HEK293T (cell line): ENCODE measurements at regions not wholly inside any gene's neighbourhood (a gene's known extent, or its start where the extent isn't known, plus 50 kb on each side); places are given as distances from the start of the nearest gene placed in this dataset.

Experiments
- CTCF ChIA-PET: fragments of 350-600 bp; formaldehyde crosslinking; extraction: SDS; loops from one replicate; lab custom pipeline; 2021; ENCODE audit warnings: antibody characterized with exemption, inconsistent platforms; lab: Yijun Ruan, JAX
- POLR2A ChIA-PET: fragments of 350-600 bp; formaldehyde crosslinking; extraction: SDS; loops from one replicate; lab custom pipeline; 2020; ENCODE audit warnings: antibody characterized with exemption, inconsistent platforms; lab: Yijun Ruan, JAX
- DNase-seq: peaks from one replicate; pipeline ENCODE4 v3.0.0; 2012; ENCODE audit warnings: mixed read lengths; ENCODE audit errors: extremely low spot score
- ARNT ChIP-seq: fragments of 450-650 bp; IDR thresholded peaks from 2 replicates; pipeline ENCODE4 v1.6.1; 2017; ENCODE audit warnings: mild to moderate bottlenecking
- BHLHE40 ChIP-seq: fragments of 450-650 bp; IDR thresholded peaks from 2 replicates; pipeline ENCODE4 v1.6.1; 2016; ENCODE audit warnings: mild to moderate bottlenecking, moderate library complexity, borderline replicate concordance
- CTBP1 ChIP-seq: fragments of 450-650 bp; IDR thresholded peaks from 2 replicates; pipeline ENCODE4 v1.6.1; 2016; ENCODE audit warnings: borderline replicate concordance
- ELF4 ChIP-seq: fragments of 450-650 bp; IDR thresholded peaks from 2 replicates; pipeline ENCODE4 v1.6.1; 2017; ENCODE audit warnings: antibody characterized with exemption
- FOXA1 ChIP-seq: fragments of 450-650 bp; IDR thresholded peaks from 2 replicates; pipeline ENCODE4 v1.6.1; 2016; ENCODE audit warnings: mild to moderate bottlenecking
- FOXK2 ChIP-seq: fragments of 450-650 bp; IDR thresholded peaks from 2 replicates; pipeline ENCODE4 v1.6.1; 2016; ENCODE audit warnings: mild to moderate bottlenecking
- FOXM1 ChIP-seq: fragments of 450-650 bp; IDR thresholded peaks from 2 replicates; pipeline ENCODE4 v1.6.1; 2017; ENCODE audit warnings: mild to moderate bottlenecking, borderline replicate concordance
- HDGF ChIP-seq: fragments of 450-650 bp; IDR thresholded peaks from 2 replicates; pipeline ENCODE4 v1.6.1; 2017; ENCODE audit warnings: antibody characterized with exemption, borderline replicate concordance
- L3MBTL2 ChIP-seq: fragments of 450-650 bp; conservative IDR thresholded peaks from 2 replicates; pipeline ENCODE4 v1.6.1; 2016; ENCODE audit warnings: mild to moderate bottlenecking
- LEF1 ChIP-seq: fragments of 450-650 bp; IDR thresholded peaks from 2 replicates; pipeline ENCODE4 v1.6.1; 2017; ENCODE audit warnings: mild to moderate bottlenecking, borderline replicate concordance
- NFRKB ChIP-seq: fragments of 450-650 bp; IDR thresholded peaks from 2 replicates; pipeline ENCODE4 v1.6.1; 2016; ENCODE audit warnings: mild to moderate bottlenecking, moderate library complexity
- SP1 ChIP-seq: fragments of 450-650 bp; IDR thresholded peaks from 2 replicates; pipeline ENCODE4 v1.6.1; 2017
- SUZ12 ChIP-seq: fragments of 450-650 bp; IDR thresholded peaks from 2 replicates; pipeline ENCODE4 v1.6.1; 2016; ENCODE audit warnings: mild to moderate bottlenecking
- TARDBP ChIP-seq: fragments of 450-650 bp; IDR thresholded peaks from 2 replicates; pipeline ENCODE4 v1.6.1; 2016
- ZNF384 ChIP-seq: fragments of 450-650 bp; IDR thresholded peaks from 2 replicates; pipeline ENCODE4 v1.6.1; 2016
- TF ChIP-seq, protein P1 (sequence below): fragments of 450-650 bp; IDR thresholded peaks from 2 replicates; pipeline ENCODE4 v1.6.1; 2016

DNA sequence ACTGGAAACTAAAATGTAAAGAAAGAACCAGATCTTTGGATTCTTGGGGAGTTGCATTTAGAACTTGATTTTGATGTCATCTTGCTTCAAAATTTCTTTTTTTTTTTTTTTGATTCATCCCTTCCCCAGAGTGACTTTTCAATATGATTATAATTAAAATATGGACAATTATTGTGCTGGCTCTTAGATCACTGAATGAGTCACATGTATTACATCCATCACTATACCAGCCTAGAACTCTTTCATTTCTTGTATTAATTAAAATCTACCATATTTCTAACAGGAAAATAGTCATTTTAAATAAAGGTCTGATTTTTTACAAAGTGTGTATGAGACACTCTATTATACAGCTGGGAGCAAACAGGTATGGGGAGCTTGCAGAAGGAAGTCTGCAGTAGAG is 269.5 kb upstream of the AKR1E2 start:
- CTCF ChIA-PET, result no interaction called here
- TF ChIP-seq L3MBTL2, result no peak
- no peak for TF ChIP-seq LEF1
- no peak for TF ChIP-seq FOXA1
- no peak for DNase-seq
- POLR2A ChIA-PET, result no interaction called here

DNA sequence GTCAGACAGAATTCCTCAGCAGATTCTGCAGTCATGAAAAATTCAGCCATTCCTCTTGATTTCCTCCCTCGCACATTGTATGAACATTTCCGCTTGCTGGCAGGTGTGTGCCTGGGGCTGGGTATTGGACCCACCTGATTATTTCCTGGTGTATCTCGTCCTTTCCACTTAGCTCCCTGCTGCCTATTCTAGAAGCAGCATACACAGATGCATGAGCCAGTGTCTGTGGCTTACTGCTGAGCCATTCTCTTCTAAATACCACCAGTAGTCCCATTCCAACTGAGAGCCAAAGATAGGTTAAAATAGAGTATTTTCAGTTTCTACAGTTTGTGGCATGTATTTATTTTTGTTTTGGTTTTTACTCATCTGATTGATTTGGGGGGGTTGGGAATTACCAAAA is 270.1 kb upstream of the AKR1E2 start:
- ChIA-PET POLR2A (no interaction called here), CTCF (no interaction called here)
- DNase-seq, result no peak
- no peak for TF ChIP-seq SUZ12
- TF ChIP-seq HDGF, result no peak
- no peak for TF ChIP-seq ARNT
- no peak for TF ChIP-seq LEF1
- TF ChIP-seq CTBP1, result no peak
- TF ChIP-seq FOXK2, result no peak
- no peak for TF ChIP-seq NFRKB
- no peak for TF ChIP-seq SP1
- no peak for TF ChIP-seq FOXM1
- TF ChIP-seq L3MBTL2, result no peak
- TF ChIP-seq ZNF384, result no peak

DNA sequence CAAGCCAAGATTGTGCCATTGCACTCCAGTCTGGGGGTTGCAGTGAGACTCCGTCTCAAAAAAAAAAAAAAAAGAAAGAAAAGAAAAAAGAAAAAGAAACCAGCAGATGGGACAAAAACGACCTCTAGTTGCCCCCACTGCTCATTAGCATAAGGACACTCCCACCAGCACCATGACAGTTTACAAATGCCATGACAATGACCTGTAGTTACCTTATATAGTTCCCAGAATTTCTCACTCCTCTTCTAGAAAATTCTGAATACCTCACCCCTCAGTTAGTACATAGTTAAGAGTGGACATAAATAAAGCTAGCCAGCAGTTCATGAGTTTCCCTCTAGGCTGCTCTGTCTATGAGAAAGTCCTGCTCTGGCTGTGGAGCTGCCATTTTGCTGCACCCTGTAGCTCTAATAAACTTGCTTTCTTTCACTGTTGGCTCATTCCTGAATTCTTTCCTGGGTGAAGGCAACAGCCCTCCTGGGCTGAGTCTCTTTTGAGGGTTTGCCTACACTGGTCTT is 276.8 kb upstream of the AKR1E2 start:
- CTCF ChIA-PET, result interaction anchor here (0.7 kb wide), 1 partner anchor 203 kb away, joined by 6 read pairs; no protein-coding TSS in a partner anchor
- TF ChIP-seq ELF4 (no peak), L3MBTL2 (no peak), FOXA1 (no peak), SUZ12 (no peak)
- POLR2A ChIA-PET, result no interaction called here
- DNase-seq, result no peak

DNA sequence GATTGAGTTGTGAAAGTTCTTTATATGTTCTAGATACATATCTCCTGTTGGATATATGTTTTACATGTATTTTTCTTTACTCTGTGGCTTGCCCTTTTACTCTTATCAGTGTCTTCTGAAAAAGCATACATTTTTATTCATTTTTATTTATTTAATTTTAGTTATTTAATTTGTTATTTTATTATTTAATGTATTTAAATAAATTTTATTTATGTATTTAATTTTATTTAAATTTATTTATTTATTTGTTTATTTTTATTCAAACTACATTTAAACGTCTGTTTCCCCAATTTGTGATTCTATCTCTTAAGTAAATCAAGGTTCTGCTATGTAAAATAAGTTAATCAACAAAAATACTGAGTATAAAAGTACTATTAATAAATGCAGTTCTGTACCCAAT is 279.1 kb upstream of the AKR1E2 start:
- POLR2A ChIA-PET, result no interaction called here
- CTCF ChIA-PET, result no interaction called here

DNA sequence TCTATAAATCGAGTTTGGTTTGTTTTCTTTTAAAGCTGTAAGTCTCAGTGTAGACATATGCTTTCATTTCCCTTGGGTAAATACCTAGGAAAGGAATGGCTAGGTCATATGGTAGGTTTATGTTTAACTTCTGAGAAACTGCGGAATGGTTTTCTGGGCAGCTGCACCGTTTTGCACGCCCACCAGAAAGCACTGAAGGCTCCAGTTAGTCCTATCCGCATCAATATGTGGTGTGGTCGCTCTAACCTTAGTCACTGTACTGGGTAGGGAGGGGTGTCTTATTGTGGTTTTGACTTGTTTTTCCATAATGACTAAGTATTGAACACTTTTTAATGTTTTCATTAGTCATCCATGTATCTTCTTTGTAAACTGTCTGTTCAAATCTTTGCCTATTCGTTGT is 279.5 kb upstream of the AKR1E2 start:
- TF ChIP-seq ELF4, result no peak
- no peak for TF ChIP-seq FOXK2
- TF ChIP-seq, protein P1, sequence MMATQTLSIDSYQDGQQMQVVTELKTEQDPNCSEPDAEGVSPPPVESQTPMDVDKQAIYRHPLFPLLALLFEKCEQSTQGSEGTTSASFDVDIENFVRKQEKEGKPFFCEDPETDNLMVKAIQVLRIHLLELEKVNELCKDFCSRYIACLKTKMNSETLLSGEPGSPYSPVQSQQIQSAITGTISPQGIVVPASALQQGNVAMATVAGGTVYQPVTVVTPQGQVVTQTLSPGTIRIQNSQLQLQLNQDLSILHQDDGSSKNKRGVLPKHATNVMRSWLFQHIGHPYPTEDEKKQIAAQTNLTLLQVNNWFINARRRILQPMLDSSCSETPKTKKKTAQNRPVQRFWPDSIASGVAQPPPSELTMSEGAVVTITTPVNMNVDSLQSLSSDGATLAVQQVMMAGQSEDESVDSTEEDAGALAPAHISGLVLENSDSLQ, result no peak
- no peak for TF ChIP-seq SUZ12
- TF ChIP-seq HDGF, result no peak
- TF ChIP-seq BHLHE40, result no peak
- no peak for TF ChIP-seq NFRKB
- TF ChIP-seq ARNT, result no peak
- no peak for TF ChIP-seq LEF1
- no peak for TF ChIP-seq FOXM1
- no peak for TF ChIP-seq TARDBP
- TF ChIP-seq FOXA1, result no peak
- TF ChIP-seq SP1, result no peak
- POLR2A ChIA-PET, result no interaction called here

More for the DNA sequence above, 279.1 kb upstream of the AKR1E2 start:
- DNase-seq, result no peak
- TF ChIP-seq LEF1 (no peak), SP1 (no peak), L3MBTL2 (no peak), CTBP1 (no peak), BHLHE40 (no peak), ZNF384 (no peak), FOXA1 (no peak), TARDBP (no peak), FOXM1 (no peak)
- TF ChIP-seq, protein P1, result no peak

DNA sequence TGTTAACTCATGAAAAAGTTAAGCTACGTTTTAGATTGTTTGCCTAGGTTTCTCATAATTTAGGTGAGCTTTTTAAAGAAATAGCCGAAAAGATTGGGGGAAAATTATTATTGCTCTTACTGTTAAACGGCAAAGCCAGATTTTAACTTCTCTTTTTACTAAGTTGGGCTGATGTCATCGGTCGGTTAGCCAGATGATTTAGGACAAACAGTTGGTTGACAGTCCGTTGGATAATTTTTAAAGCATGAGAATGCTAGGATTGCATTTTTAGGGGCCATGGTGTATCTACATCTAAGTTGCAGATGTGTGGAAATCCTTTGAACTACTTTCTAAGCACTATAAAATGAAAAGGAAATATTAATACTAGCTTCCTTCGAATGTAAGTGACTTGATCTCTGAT is 280.9 kb upstream of the AKR1E2 start:
- DNase-seq, result no peak
- ChIA-PET POLR2A (no interaction called here), CTCF (interaction anchor here (0.6 kb wide), 1 partner anchor 1352 kb away, joined by 3 read pairs; no protein-coding TSS in a partner anchor)
- no peak for TF ChIP-seq CTBP1
- no peak for TF ChIP-seq ZNF384
- TF ChIP-seq TARDBP, result no peak
- no peak for TF ChIP-seq FOXM1
- no peak for TF ChIP-seq ARNT
- no peak for TF ChIP-seq SUZ12
- no peak for TF ChIP-seq LEF1
- no peak for TF ChIP-seq SP1
- TF ChIP-seq FOXK2, result no peak
- no peak for TF ChIP-seq FOXA1
- TF ChIP-seq BHLHE40, result no peak
- TF ChIP-seq ELF4, result no peak
- no peak for TF ChIP-seq L3MBTL2
- no peak for TF ChIP-seq NFRKB
- TF ChIP-seq HDGF, result no peak
- TF ChIP-seq, protein P1, result no peak

More for the DNA sequence above, 279.5 kb upstream of the AKR1E2 start:
- no peak for DNase-seq
- CTCF ChIA-PET, result no interaction called here

DNA sequence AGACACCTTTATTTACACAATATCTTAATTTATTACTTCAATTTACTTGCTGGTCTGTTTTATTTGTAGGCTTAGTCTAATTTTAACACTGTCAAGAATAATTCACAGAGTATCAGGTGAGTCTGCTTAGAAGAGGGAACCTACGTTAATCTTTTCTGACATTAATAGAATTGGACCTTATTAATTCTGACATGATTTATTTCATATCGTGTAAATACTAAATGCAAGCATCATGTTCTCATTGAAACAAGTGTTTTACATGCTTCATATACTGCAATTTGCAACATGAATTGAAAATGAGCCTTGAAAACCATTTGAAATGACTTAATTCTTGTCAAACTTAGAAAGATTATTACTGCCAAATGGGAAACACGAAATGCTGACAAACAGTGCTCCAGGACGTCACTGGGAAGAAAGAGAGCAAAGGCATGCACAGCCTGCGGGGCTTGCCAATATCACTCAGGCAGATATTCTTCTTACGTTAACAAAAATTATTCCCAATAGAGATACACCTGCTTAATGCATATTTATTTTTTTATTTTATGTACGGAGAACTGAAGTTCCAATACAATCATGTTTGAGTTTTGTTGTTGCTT is 282.0 kb upstream of the AKR1E2 start:
- CTCF ChIA-PET, result no interaction called here
- POLR2A ChIA-PET, result no interaction called here
- DNase-seq, result no peak
- TF ChIP-seq CTBP1 (no peak), HDGF (no peak), ELF4 (no peak), SUZ12 (no peak)
- TF ChIP-seq, protein P1, result peak; percentile 28; the same call in 1 of the 2 replicates
